Activated naive CD4-positive, alpha-beta T cell treated with anti-CD3 and anti-CD28 coated beads, Interleukin-2, amount 50 U/mL, for 16 hours (primary cell): ENCODE measurements at regions not wholly inside any gene's neighbourhood (a gene's known extent, or its start where the extent isn't known, plus 50 kb on each side); places are given as distances from the start of the nearest gene placed in this dataset.

Source experiments
- DNase-seq: peaks from one replicate; pipeline ENCODE4 v3.0.0-alpha.2; 2020

GRCh38 chr10:124285587-124286527 is 132.9 kb downstream of the OAT start:
- DNase-seq: no peak

DNA sequence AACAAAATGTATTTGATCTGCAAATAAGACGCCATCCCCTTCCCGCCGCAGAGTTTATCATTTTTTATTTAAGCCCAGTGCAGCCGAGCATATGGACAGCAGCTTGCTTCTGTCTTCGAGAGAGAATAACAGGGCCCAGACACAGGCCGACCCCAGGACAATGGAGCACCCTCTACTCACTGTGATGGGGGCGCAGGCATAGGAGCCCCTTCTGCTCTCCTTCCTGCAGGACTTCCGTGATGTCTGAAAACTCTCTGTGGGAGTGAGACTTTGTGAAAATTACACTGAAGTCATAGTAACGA is 134.8 kb downstream of the OAT start:
- no peak for DNase-seq

DNA sequence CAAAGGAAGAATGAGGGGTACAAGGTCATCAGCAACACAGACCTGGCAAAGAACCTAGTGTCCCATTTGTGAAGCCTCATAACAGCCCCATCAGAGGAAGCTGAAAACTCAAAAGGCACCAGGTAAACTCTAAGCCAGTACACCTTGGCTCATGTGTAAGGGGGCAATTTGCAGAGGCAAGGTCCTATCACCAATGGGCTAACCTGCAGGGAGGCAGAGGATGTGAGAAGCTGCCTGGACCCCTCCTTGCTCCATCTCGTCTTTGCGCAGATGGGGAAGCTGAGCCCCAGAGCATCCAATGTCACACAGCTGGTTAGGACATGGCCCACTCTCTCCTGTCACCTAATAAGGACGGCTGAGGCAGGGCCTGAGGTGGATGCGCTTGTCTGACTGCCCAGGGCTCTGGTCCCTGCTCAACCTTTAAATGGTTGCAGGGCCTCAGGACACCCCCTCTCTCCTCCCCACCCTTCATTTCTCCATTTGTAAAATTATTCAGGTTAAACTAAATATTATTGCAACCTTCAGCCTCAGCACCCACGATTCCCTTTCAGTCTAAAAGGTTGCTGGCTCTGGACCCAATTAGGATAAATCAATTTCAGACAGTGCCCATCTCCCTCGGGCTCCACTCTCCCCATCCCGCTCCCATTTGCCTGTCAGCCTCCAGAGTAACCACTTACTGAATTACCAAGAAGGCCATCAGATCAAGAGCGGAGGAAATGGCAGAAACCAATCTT is 135.3 kb downstream of the OAT start:
- no peak for DNase-seq

- no peak for DNase-seq
These were observed 136.4 kb downstream of the OAT start for GRCh38 chr10:124282326-124282725.

GRCh38 chr10:124281666-124282065 is 137.1 kb downstream of the OAT start:
- DNase-seq: no peak

DNA sequence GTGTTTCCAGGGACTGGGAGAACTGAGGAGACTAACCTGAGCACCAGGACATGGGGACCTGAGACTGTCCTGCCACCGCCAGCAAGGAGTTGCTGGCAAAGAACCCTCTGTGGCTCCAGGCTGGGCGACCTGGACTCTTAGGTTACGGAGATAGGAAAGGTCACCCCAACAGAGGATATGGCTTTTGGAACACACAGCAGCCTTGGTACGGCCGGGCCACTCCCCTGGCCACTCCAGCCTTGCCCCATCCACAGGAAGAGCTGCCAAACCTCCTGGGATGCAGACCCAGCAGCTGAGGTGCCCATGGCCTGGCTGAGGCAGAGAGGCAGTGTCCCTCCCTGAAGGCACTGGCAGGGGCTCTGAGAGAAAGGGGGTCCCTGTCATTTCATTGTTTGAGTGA is 137.8 kb downstream of the OAT start:
- no peak for DNase-seq

DNA sequence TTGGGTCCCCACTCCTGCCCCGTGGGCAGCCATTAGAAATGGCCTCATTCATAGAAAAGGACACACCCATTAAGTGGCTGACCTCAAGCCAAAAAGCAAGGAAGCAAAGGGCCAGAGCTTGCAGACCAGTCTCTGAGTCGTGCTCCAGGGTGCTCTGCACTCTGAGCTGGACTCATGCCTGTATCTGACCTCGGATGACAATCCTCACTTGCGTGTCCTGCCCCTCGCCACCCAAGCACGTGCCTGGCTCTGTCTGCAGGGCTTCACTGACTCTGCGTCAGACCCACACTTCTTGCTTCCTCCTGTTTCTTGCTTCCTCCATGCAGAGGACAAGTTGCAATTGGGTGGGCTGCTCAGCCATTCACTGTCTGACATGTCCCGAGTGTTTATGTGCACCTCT is 138.8 kb downstream of the OAT start:
- no peak for DNase-seq

- no peak for DNase-seq
These were observed 139.4 kb downstream of the OAT start for GRCh38 chr10:124279298-124279697.

DNA sequence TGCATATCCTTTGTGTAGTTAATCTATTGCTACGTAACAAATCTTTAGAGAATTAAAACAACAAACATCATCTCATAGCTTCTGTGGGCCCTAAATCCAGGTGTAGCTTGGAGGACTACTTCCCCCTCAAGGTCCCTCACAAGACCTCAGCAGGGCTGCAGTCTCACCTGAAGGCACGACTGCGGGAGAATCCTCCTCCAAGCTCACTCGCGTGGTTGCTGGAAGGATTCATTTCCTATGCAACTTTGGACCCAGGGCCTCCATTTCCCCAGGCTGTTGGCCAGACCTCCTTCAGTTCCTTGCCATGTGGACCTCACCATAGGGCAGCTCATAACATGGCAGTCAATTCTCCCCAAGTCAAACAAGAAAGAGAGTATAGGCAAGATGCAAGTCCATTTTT is 140.4 kb downstream of the OAT start:
- DNase-seq: no peak

DNA sequence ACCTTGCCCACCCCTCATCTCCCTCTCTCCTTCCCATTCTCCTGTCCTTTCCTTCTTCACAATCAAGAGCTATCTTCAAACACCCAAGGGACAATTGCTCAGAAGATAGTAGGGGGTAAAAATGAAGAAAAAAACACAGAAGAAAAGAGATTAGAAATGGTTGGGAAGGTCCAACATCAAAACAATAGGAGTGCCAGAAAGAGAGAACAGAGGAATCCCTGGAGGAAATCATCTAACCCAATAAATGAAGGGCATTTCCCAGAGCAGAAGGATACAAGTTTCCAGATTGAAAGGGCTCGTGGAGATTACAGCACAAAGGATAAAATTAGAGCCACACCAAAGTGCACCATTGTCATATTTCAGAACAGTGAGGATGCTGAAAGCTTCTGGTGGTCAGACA is 145.6 kb downstream of the OAT start:
- no peak for DNase-seq

- DNase-seq: no peak
These were observed 147.0 kb downstream of the OAT start for GRCh38 chr10:124271676-124272075.

- no peak for DNase-seq
These were observed 148.0 kb downstream of the OAT start for GRCh38 chr10:124270530-124271327.

GRCh38 chr10:124268976-124269375 is 149.7 kb downstream of the OAT start:
- DNase-seq: no peak

GRCh38 chr10:124267911-124268549 is 150.7 kb downstream of the OAT start:
- DNase-seq: no peak

DNA sequence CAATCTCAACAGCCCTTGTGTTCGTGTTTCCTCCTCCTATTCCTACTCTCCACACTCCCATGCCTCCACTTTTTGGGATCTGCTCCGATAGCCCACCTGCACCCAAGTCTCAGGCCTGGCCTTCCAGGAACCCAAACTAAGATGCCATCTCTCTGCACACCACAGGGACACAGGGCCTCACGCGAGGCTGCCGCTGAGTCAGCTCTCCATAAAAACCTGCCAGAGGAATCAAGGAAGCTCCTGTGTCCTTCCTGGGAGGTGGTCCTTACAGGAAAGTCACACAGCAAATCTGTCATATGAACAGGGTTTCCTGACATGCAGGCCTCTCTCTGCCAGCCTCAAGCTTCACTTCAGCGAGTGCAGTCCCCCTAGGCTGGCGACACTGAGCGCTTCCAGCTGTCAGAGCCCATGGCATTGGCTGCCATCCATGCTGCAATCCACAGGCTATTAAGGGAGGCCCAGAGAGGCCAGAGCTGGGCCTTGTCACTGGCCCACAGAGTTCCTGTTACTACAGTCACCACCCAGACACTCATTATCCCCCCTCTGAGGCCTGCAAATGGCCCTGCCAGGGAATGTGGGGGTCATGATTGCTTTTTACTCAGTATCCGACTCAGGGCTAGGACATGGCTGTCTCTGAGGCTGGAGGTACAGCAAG is 151.4 kb downstream of the OAT start:
- no peak for DNase-seq

- DNase-seq: no peak
These were observed 152.1 kb downstream of the OAT start for GRCh38 chr10:124266468-124267230.

DNA sequence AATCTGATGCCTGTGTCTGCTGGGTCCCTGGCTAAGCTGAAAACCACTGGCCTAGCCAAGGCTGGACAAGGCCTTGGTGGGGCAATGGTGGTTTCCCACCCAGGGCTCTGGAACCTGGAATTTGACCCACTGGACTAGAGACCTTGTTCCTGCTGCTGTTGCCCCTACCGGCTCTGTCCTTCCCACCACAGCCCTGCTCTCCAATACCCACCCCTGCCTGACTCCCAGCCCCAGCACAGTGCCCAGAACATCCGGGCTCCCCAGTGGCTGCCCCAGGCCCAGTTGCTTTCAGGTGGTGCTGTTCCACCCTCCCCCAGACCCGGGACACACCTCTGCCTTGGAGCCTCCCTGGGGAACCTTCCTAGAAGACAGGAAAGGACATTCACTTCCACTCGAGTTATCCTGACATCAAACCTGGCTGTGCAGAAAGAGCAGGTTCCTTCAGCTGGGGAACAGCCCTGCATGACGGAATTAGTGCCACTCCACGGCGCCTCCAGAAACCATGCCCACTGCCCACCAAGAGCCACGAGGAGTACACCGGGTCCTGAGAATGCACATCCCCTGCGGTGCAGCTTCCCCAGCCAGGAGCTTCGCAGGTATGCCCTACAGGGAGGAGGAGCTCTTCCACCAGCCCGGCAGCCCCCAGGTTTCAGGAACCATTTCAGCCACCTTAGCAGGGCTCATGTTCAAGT is 152.8 kb downstream of the OAT start:
- DNase-seq: no peak

DNA sequence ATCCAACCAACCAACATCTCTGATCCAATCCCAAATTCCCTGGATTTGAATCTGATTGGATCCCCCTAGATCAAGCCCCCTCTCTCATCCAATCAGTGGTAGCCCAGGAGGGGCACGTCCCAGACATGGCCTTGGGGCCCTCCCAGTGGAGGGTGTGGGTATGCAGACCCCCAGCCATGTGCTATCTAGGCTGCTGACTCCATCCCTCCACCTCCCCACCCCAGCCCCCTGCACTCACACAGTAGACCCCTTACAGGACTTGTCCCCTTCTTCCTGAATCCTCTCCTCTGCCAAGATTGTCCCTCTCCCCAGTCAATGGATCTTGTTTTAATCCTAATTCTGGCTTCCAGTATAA is 153.4 kb downstream of the OAT start:
- DNase-seq: no peak

- no peak for DNase-seq
These were observed 153.9 kb downstream of the OAT start for GRCh38 chr10:124264711-124265390.

- no peak for DNase-seq
These were observed 154.5 kb downstream of the OAT start for GRCh38 chr10:124264271-124264670.

GRCh38 chr10:124263726-124264125 is 155.0 kb downstream of the OAT start:
- no peak for DNase-seq
